Lower lobe of right lung (tissue), 2 donors: ENCODE measurements at regions not wholly inside any gene's neighbourhood (a gene's known extent, or its start where the extent isn't known, plus 50 kb on each side); places are given as distances from the start of the nearest gene placed in this dataset.

ENCODE experiments used
- ATAC-seq, 2 donors: fragments of 200-7000 bp; cut with Tn5 transposase; one replicate each; pipeline ENCODE4 v1.9.1; 2020 to 2022; ENCODE audit warnings: mild to moderate bottlenecking in 2 of 2, moderate library complexity in 2 of 2
- DNase-seq: peaks from one replicate; pipeline ENCODE4 v3.0.0-alpha.2; 2020
- H3K27ac ChIP-seq: fragments of 200-600 bp; one replicate; pipeline ENCODE4 v1.8.0; 2022
- H3K27me3 ChIP-seq: fragments of 200-600 bp; one replicate; pipeline ENCODE4 v1.8.0; 2022; ENCODE audit warnings: low read depth
- H3K36me3 ChIP-seq: fragments of 200-600 bp; one replicate; pipeline ENCODE4 v1.8.0; 2022; ENCODE audit warnings: mild to moderate bottlenecking
- H3K4me1 ChIP-seq: fragments of 200-600 bp; one replicate; pipeline ENCODE4 v1.8.0; 2022
- H3K4me3 ChIP-seq: fragments of 200-600 bp; one replicate; pipeline ENCODE4 v1.8.0; 2022; ENCODE audit warnings: mild to moderate bottlenecking
- H3K9me3 ChIP-seq: fragments of 200-600 bp; one replicate; pipeline ENCODE4 v1.8.0; 2022
- CTCF ChIP-seq: fragments of 200-600 bp; IDR thresholded peaks from one replicate; pipeline ENCODE4 v1.8.0; 2022; ENCODE audit warnings: antibody characterized with exemption, mild to moderate bottlenecking
- intact Hi-C: fragments of 100-400 bp; cut with DNase I; formaldehyde crosslinking; loops from one replicate; pipeline ENCODE4 v1.11.0; 2022
- donor health status: DM: no; HTN: yes; CAD: no; lungs with severe emphysema.

- TF ChIP-seq CTCF, result no peak
- no peaks in the 10 kb centered on the region for H3K4me1 ChIP-seq
- no peaks in the 10 kb centered on the region for H3K27me3 ChIP-seq
- no peaks in the 10 kb centered on the region for H3K36me3 ChIP-seq
- intact Hi-C loops, result no loop called here
- ATAC-seq (no peak), DNase-seq (no peak)
- no peak overlapping the region for H3K4me3 ChIP-seq
- H3K9me3 ChIP-seq, result no peaks in the 10 kb centered on the region
- H3K27ac ChIP-seq, result no peak overlapping the region
Measured at GRCh38 chr6:82739303-82739702, 326.3 kb downstream of the UBE3D start.

GRCh38 chr6:82740072-82740471, 325.6 kb downstream of the UBE3D start:
- no peak for ATAC-seq
- H3K9me3 ChIP-seq, result no peaks in the 10 kb centered on the region
- no peak overlapping the region for H3K27ac ChIP-seq
- no peak for DNase-seq
- no peaks in the 10 kb centered on the region for H3K4me1 ChIP-seq
- H3K36me3 ChIP-seq, result no peaks in the 10 kb centered on the region
- H3K4me3 ChIP-seq, result no peak overlapping the region
- no peaks in the 10 kb centered on the region for H3K27me3 ChIP-seq
- intact Hi-C loops, result no loop called here
- TF ChIP-seq CTCF, result no peak

GRCh38 chr6:82741325-82741995, 324.2 kb downstream of the UBE3D start:
- Histone ChIP-seq H3K27ac (no peak overlapping the region), H3K36me3 (no peaks in the 10 kb centered on the region), H3K27me3 (no peaks in the 10 kb centered on the region), H3K4me1 (no peaks in the 10 kb centered on the region), H3K4me3 (no peak overlapping the region), H3K9me3 (no peaks in the 10 kb centered on the region)
- no peak for ATAC-seq
- intact Hi-C loops, result no loop called here
- TF ChIP-seq CTCF, result no peak
- no peak for DNase-seq

GRCh38 chr6:82741996-82742385, 323.6 kb downstream of the UBE3D start:
- no peak for DNase-seq
- ATAC-seq, result no peak
- H3K27ac ChIP-seq, result no peak overlapping the region
- H3K27me3 ChIP-seq, result no peaks in the 10 kb centered on the region
- H3K9me3 ChIP-seq, result no peaks in the 10 kb centered on the region
- no peak for TF ChIP-seq CTCF
- intact Hi-C loops, result no loop called here
- H3K4me1 ChIP-seq, result no peaks in the 10 kb centered on the region
- H3K36me3 ChIP-seq, result no peaks in the 10 kb centered on the region
- H3K4me3 ChIP-seq, result no peak overlapping the region

- Histone ChIP-seq H3K9me3 (no peaks in the 10 kb centered on the region), H3K27ac (no peak overlapping the region), H3K4me3 (no peak overlapping the region), H3K36me3 (no peaks in the 10 kb centered on the region), H3K27me3 (no peaks in the 10 kb centered on the region), H3K4me1 (no peaks in the 10 kb centered on the region)
- ATAC-seq (no peak), DNase-seq (no peak)
- intact Hi-C loops, result no loop called here
- no peak for TF ChIP-seq CTCF
Measured at GRCh38 chr6:82744286-82745015, 321.2 kb downstream of the UBE3D start.
